Activated CD4-positive, alpha-beta T cell treated with anti-CD3 and anti-CD28 coated beads, Interleukin-2, amount 50 U/mL, for 16 hours (primary cell): ENCODE measurements at regions not wholly inside any gene's neighbourhood (a gene's known extent, or its start where the extent isn't known, plus 50 kb on each side); places are given as distances from the start of the nearest gene placed in this dataset.

Experiments
- DNase-seq: peaks from one replicate; pipeline ENCODE4 v3.0.0-alpha.2; 2020

DNA sequence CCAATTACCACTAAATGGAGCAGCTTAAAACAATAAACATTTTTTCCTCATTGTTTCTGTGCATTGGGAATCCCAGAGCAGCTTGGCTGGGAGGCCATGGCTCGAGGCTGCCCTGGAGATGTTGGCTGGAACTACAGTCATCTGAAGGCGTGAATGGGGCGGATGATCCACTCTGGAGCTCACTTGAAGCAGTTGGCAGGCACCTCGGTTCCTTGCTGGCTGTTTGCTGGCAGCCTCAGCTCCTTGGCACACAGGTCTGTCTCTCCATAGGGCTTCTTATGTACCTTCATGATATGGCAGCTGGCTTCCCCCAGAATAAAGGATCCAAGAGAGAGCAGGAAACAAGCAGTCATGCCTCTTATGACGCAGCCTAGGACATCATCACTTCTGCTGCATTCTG is 227.0 kb upstream of the COPS8 start:
- no peak for DNase-seq

DNA sequence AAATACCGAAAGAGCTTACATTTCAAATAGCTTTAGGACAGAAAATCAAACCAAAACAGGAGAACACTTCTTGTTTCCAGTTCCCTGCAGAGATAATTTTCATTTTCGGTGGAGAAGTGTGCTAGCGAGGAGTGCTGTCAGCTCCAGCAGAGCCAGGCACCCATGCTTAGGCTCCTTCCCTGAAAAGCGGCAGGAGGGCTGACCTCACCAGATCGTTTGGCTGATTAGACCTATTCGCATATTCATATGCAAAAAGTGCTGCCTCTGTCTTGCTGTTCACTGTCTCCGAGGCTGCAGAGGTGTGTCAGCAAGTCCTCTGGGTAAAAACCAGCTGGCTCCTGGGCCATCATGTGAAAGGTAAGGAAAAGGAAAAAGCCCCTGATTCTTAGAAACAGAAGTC is 225.8 kb upstream of the COPS8 start:
- no peak for DNase-seq

DNA sequence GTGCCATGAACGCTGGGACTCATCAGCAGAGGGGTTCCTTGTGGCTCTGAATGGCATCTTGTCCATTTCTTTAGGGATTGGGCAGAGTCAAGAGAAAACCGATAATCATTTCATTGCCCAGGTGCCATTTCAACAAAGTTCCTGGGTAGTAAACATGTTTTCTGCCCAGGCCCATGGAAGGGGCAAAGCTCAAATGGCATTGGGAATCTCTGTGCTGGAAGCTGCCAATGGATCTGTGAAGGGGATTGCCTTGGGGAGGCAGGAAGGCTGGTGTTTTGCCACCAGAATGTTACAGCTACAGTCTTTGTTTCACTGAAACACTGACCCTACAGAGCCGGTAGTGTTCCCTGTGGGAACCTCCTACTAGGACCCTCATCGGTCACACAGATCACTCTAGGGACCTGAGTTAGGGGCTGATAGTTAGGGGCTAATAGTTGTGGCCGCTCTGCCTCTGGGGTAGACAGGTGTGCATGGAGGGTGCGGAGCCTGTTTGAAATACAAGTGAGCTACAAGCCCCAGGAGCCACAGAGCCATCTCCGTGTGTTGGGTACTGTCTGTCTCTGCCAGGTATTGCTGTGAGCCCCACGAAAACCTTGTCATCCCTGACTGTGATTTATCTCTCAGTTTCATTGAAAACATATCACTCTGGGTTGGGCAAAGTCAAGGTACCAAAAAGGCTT is 224.4 kb upstream of the COPS8 start:
- no peak for DNase-seq

DNA sequence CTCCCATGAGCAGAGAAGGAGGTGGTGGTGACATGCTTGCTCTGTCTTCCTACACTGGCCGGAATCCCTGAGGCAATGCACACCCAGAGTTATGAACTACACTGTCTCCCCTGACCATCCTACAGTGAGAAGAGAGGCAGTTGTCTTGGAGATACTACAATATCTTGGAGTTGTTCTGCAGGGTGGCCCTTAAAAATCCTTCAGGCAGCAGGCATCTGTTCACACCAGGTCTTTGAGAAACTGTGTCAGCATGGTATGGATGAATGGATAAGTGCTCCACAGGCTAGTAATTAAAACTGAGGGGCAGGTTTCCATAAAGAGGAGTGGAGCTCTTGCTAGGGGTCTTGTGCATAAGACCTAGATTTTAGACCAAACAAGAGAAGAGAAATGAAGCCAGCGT is 223.7 kb upstream of the COPS8 start:
- DNase-seq, result no peak

DNA sequence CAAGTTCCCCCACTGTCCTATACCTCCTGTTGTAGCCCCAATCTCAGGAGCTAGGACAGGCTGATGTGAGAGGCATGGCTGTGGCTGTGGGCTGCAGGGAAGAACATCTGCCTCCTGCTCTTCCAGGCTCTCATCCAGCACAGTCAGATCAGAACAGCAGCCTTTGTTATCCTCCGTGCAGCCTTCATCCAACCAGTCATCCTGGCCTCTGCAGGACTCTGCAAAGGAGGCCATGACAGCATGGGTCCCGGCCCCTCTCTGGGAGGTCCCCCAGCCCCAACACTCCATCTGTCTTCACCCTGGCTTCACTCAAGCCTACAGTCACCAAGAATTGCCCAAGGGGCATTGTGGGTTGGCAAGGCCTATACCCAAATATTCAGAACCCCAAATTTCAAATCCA is 223.2 kb upstream of the COPS8 start:
- no peak for DNase-seq

DNA sequence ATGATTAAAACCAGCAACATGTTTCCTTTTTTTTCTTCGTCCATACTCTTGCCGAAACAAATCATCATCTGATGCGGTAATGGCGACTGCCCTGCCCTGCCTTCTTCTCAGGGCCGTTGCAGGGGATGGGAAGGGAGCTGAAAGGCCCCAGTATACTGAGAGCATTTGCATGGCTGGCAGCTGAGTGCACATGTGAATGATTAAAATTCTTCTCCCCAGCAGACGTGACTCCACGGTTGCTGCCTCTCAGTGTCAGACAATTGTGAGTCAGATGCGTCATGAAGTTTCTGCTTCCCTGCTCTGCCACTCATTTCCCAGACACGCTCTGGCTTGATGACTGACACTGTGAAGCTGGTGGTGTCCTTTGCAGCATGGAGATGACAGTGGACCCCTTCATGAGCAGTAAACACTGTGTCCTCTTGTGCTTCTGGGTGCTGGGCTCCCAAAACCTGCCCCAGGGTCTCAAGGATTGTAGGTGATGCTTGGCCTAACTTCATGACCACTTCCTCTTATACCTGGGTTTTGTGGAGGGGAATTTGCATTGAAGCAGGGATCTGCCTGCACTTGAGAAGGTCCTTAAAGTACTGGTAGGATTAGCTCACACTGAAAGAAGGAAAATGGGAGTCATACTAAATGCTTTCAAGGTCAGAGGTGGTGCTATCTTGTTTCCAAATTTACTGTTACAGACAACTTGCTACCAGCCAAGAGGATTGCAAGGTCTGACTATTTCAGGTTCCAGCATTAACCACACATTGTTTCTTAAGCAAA is 222.5 kb upstream of the COPS8 start:
- no peak for DNase-seq

DNA sequence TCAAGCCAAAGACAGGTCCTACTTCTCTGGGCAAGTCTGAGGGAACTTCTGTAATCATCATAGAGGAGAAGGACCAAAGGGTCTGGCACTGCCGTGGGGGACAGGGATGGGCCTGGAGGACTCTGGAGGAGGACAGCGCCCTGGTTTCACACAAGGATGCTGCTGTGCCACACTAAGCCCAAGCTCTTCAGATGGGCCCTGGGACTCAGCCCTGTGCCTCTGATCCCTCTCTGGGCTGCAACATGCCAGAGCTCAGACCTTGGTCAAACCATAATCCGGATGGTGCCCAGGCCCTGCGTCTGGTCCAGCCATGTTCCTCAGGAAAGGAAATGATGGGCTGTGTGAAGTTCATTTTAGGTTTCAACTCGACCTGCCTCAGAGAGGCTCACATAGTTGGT is 222.0 kb upstream of the COPS8 start:
- DNase-seq, result no peak

DNA sequence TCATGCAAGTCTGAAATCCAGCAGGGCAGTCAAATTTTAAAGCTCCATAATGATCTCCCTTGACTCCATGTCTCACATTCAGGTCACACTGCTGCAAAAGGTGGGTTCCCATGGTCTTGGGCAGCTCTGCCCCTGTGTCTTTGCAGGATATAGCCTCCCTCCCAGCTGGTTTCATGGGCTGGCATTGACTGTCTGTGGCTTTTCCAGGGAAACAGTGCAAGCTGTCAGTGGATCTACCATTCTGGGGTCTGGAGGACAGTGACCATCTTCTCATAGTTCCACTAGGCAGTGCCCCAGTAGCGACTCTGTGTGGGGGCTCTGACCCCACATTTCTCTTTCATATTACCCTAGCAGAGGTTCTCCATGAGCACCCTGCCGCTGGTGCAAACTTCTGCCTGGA is 220.6 kb upstream of the COPS8 start:
- no peak for DNase-seq

DNA sequence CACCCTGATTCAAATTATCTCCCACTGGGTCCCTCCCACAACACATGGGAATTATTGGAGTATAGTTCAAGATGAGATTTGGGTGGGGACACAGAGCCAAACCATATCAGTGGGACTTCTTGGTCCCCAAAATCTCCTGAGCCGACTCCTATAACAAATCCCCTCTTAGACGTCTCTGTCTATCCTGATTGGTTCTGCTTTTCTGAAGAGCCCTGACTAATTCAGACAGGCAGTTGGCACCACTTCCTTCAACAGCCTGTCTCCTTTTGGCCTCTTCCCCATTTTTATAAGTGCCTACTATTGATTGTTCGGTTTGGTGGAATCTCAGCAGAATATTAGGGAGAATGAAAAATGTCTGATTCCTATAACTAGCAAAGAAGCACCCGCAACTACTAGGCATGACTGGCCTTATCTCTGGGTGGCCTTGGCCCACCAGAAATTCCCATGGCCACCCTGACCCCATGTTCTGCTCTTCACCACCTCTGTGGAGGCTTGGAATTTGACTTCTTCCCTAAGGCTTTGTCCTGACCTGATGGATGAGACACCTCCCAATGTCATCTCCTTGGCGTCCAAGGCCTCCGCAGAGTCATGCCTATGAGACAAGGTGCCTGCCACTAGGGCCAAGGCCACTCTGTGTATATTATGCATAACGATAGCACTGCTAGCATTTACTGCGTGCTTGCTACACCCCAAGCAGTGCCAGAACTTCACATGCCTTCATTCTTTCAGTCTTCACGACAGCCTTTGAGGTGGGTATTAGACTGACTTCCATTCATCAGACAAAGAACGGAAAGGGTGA is 218.9 kb upstream of the COPS8 start:
- no peak for DNase-seq

DNA sequence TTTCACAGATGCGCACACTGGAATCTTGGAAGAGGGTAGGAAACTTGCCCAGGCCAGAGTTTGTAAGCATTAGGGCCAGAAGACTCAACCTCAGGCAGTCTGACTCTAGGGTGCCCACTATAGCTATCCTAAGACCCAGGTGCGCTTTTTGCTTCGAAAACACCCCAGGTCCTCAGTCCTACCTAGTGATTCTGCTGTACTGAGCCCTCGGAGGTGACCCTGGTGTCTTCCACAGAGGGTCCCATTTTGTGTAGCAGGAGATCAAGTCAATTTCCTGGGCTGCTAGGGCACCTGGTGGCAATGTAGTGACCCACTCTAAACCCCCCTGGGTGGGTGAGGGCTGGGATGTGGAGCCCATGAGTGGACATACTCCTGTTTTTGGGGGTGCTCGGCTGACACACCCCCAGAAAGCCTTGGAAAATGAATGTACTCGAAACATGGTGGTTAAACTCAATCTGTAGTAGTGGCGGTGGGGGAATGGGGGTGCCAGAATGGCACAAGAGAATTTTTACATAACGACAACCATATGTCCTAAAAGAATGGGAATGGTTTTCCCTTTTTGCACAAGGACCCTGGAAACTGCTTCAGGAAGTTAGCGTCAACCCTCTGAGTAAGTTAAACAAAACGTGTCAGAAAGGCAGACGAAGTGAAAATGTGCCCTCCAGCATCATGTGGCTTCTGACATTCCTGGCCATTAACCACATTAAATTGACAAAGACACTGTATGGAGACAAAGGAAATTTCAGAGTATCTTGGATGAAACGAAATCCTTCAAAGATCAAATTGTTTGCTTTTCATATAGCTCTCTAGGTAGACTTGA is 218.0 kb upstream of the COPS8 start:
- no peak for DNase-seq

DNA sequence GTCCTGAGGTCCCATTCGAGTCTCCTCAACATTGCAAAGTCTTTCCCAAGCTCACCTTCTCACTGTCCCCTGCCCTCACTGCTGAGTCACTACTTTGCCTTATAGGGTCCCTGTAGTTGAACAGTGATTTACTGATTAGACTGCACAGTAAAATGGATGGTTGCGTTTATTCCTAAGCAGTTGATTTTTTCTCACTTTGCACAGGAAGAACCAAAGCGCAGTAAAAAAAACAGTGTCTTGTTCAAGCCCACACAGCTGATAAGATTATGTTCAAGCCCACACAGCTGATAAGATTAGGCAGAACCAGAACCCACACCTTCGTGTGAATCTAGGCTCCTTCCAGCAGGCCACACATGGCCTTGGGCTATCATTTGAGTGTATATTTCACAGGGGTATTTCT is 215.3 kb upstream of the COPS8 start:
- DNase-seq, result no peak

DNA sequence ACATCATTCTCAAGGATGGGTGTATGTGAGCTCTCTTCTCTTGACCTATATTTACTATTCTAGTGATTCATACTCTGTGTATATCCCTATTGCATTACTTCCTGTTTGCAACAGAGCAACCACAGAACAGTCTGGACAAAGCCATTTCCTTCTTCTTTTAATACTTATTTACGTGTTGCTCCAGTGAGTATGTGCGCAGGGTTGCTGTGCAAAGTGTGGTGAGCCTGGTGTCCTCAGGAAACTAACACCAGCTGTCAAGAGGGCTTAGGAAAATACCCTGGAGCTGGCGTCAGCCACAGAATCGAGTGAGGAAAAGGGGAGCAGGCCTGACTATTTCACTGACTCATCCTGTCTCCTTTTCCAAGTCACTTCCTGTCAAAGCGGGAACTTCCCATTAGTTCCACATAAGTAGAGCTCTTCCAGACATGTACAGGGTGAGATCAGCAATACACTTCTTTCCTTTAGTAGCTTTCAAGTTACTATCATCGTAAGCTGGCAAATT is 214.1 kb upstream of the COPS8 start:
- peak; percentile 2 for DNase-seq

DNA sequence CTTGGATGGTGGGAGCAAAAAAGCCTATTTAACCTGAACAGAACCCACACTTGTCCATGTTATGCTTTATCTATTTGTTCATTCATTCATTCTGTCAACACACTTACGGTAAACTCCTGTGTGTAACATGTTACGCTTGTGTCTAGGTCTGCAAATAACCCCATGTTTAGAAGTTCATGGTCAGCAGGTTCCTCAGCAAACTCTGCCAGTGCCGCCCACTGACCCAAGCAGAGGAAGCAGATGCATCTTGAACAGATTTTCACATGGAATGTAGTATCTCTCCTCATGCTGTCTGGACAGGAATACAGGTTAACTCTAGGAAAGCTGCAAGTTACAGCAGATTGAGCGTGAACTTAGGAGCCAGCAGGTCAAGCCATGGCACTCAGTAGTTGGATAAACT is 213.7 kb upstream of the COPS8 start:
- DNase-seq, result no peak

DNA sequence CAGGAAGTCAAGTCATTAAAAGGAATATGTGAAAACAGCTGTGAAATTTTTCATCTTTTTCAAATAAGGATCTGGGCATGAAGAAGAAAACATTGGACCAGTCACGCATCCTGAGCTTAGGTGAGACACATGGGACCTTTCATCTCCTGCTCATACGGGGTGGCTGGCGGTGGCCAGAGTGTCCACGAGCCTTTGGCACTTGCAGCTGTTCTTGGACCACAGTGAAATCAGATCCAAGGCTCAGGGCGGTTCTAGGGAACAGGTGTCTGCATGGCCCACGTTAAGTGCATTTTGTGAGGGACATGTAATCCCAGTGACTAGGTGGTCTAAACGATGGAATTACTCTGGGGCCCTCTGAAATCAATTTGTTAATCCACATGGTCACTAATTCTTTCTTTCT is 212.7 kb upstream of the COPS8 start:
- no peak for DNase-seq

DNA sequence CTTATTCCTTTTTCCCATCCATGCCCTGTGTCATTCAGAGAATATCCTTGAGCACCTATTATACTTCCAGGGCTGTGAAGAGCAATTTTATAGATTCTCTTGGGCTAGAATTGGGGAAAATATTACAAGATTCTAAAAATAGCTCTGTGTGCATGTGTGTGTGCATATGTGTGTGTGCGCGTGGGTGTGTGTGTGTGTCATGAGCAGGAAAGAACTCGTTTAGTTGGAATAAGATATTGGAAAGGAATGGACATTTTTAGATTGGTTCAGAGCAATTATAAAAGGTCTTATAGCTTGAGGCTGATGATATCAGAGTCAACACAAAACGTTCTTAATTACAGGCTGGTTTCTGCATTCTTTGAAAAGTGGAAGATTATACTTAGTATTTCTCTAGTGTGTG is 212.1 kb upstream of the COPS8 start:
- no peak for DNase-seq

DNA sequence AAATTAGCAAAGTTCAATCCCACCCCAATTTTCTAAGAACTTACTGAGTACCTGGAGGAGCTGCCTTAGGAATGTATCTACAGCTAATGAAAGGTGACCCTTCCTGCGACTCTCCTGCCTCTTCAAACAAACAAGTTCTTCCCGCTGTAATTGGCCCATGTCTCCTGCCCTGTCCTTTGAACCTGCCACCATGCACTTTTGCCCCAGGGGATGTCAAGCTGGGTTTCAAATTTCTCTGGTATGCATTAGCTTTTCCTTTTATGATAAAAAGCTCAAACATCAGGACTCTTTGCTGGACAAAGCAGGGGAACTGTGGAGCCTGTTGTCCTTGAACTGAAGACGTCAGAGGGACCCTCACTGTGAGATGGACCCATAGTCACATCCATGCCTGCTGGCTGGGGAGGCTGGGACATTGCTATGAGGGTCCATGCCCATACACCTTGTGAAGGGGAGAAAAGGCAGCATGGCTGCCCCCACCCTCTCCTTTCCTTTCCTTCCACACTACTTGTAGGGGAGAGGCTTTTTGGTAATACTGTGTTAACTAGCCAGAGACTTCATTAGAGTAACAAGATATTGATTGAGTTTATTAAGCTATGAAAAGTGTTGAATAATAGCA is 210.7 kb upstream of the COPS8 start:
- no peak for DNase-seq

DNA sequence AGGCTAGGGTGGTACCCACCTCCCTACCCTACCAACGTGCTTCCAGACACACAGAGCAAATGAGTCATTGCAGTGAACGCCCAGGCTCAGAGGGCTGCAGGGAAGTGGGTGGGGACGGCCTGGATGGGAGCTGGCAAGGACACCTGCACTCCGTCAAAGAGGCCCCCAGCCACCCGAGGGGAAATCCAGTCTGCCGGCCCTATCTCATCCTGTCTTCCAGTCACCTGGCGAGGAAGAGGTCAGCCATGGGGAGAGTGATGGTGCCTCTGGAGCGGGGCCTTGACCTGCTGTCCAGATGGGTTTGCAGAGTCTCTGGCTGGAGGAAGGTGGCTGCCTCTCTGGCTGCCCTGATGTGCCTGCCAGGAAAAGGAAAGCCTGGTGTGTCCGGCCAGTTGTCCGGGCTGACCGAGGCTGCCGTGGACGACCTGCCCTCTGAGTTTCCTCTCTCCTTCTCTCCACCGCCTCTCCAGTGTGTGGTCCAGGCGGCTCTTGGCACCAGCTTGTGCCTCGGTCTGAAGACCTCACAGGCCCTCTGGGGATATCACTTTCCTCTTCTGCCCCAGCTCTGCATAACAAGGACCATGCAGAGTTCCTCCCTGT is 209.7 kb upstream of the COPS8 start:
- DNase-seq, result no peak

DNA sequence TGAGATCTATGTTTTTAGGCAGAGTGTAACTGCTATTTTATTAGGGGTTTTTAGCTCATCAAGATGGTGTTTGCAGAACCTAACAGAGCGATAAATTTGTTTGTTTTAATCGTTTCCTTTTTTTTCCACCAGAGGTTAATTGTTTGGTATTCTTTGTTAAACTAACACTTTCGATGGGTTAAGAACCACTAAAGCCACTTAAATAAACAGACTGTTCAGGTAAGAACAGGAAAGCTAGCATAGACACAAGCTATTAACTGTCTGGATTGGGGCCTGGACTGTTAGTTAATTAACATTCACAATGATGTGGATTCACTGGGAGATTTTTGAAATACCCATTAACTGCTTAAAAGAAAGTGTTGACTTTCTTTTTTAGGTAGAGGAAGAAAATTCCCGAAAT is 209.0 kb upstream of the COPS8 start:
- no peak for DNase-seq

DNA sequence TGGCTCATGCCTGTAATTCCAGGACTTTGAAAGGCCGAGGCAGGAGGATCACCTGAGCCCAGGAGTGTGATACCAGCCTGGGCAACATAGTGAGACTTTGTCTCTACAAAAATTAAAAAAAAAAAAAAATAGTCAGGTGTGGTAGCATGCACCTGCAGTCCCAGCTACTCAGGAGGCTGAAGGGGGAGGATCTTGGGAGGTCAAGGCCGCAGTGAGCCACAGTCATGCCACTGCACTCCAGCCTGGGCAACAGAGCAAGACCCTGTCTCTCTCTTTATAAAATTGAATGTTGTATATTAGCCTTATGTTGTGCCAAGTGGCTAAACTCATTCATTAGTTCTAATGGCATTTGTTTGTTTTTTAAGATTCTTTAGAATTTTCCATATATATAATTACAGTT is 207.7 kb upstream of the COPS8 start:
- DNase-seq, result no peak

DNA sequence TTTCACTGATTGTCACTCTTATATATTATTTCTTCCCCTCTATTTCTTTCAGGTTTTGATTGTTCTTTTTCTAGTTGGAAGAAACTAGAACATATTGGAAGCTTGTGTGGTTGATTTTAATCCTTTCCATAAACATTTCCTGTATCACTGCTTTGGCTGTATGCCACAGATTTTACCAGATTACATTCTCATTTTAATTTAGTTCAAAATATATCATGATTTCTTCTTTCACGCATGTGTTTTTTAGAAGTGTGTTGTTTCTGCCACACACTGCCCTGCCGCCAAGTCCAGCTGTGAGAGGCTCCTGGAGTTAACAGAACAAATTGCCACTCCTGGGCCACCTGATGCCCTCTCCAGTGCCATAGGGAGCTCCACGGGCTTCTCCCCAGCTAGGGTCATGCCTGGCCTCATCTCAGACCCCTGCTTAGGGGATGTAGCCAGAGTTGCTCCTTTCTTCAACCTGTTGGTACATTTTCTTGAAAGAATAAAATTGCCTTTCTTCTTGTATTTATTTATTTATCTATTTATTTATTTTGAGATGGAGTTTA is 206.2 kb upstream of the COPS8 start:
- DNase-seq, result no peak

DNA sequence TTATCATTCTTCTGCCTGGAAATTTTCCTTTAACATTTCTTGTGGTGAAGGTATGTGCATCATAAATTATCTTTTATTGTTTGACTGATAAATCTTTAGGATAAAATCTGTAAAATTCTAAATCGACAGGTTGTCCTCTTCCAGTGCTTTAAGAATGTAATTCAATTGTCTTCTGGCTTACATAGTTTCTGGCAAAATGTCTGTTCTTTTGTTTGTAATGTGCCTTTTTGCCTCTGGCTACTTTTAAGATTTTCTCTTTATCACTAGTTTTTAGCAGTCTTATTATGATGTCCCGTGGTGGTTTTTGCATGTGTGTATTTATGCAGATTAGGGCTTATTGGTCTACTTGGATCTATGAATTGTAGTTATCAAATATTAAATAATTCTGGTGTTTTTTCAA is 203.6 kb upstream of the COPS8 start:
- no peak for DNase-seq

DNA sequence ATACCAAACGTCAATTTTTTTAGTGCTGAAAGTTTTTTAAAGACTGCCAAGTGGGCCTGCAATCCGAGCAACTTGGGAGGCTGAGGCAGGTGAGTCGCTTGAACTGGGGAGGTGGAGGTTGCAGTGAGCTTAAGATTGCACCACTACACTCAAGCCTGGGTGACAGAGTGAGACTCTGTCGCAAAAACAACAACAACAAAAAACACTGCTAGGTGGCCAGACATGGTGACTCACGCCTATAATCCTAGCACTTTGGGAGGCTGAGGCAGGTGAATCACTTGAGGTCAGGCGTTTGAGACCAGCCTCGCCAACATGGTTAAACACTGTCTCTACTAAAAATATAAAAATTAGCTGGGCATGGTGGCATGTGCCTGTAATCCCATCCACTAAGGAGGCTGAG is 202.8 kb upstream of the COPS8 start:
- no peak for DNase-seq
